SK-N-SH (cell line): ENCODE measurements at regions not wholly inside any gene's neighbourhood (a gene's known extent, or its start where the extent isn't known, plus 50 kb on each side); places are given as distances from the start of the nearest gene placed in this dataset.

Experiments
- CTCF ChIP-seq: fragments of 200-600 bp; sonication (generic); IDR thresholded peaks from 2 replicates; pipeline ENCODE4 v1.6.1; 2017; ENCODE audit warnings: antibody characterized with exemption, mild to moderate bottlenecking, moderate library complexity
- GABPA ChIP-seq: IDR thresholded peaks from 2 replicates; pipeline ENCODE4 v1.4.0; 2012; ENCODE audit warnings: low read depth, mild to moderate bottlenecking
- POLR2AphosphoS5 ChIP-seq: IDR thresholded peaks from 2 replicates; pipeline ENCODE4 v1.6.1; 2012; ENCODE audit warnings: low read depth, low read length

GRCh38 chr12:127223011-127223410 is 1044.0 kb upstream of the TMEM132C start:
- TF ChIP-seq CTCF = no peak
- TF ChIP-seq GABPA = no peak
- no peak for TF ChIP-seq POLR2AphosphoS5
